Adipocyte (in vitro differentiated cells): ENCODE measurements at regions not wholly inside any gene's neighbourhood (a gene's known extent, or its start where the extent isn't known, plus 50 kb on each side); places are given as distances from the start of the nearest gene placed in this dataset.

Experiments used
- DNase-seq: peaks from one replicate; pipeline ENCODE4 v3.0.0-alpha.2; 2015; ENCODE audit warnings: low read depth
- H3K27me3 ChIP-seq: replicated peaks from 2 replicates; pipeline ENCODE4 v1.7.0; 2013; ENCODE audit warnings: mild to moderate bottlenecking, low read length, moderate library complexity; ENCODE audit not compliant: control insufficient read depth, insufficient read depth
- H3K36me3 ChIP-seq: 2 replicates; pipeline ENCODE4 v1.7.0; 2013; ENCODE audit warnings: low read length, mild to moderate bottlenecking, moderate library complexity; ENCODE audit not compliant: control insufficient read depth, insufficient read depth, severe bottlenecking
- H3K4me1 ChIP-seq: 2 replicates; pipeline ENCODE4 v1.7.0; 2013; ENCODE audit warnings: mild to moderate bottlenecking, low read length, moderate library complexity; ENCODE audit not compliant: control insufficient read depth, insufficient read depth
- H3K4me3 ChIP-seq: 2 replicates; pipeline ENCODE4 v1.7.0; 2013; ENCODE audit warnings: mild to moderate bottlenecking, low read length, moderate library complexity
- H3K9ac ChIP-seq: 2 replicates; pipeline ENCODE4 v1.7.0; 2013; ENCODE audit warnings: mild to moderate bottlenecking, low read length, moderate library complexity
- H3K9me3 ChIP-seq: 2 replicates; pipeline ENCODE4 v1.7.0; 2013; ENCODE audit warnings: mild to moderate bottlenecking, low read length, moderate library complexity; ENCODE audit not compliant: control insufficient read depth

GRCh38 chr20:58008866-58009265, 219.6 kb downstream of the ANKRD60 start:
- H3K9ac ChIP-seq, result no peak overlapping the region
- no peaks in the 10 kb centered on the region for H3K36me3 ChIP-seq
- H3K9me3 ChIP-seq, result no peaks in the 10 kb centered on the region

DNA sequence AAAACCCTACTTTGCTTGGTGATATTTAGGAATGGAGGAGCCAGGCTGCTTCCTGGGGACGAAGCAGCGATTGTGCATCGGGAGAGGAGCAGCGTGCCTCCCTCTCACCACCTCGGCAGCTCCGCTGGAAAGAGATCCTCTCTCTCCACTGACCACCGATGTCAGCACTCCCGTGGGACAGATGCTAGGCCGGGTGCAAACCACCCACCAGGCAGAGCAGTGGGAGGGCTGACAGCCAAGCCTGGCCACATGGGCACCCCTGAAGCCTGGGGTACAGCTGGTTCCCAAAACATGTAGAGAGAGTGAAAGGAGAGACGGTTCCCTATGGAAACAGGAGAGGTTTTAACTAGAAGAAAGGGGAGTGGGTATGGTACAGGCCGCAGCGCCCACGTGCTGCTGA, 220.0 kb downstream of the ANKRD60 start:
- no peak for DNase-seq
- H3K9me3 ChIP-seq, result no peaks in the 10 kb centered on the region
- H3K36me3 ChIP-seq, result no peaks in the 10 kb centered on the region

More at GRCh38 chr20:58008866-58009265, 219.6 kb downstream of the ANKRD60 start:
- Histone ChIP-seq H3K27me3 (peaks cover 84% of the 10 kb centered on the region), H3K4me3 (no peak overlapping the region), H3K4me1 (no peaks in the 10 kb centered on the region)
- no peak for DNase-seq

GRCh38 chr20:58007947-58008346, 220.5 kb downstream of the ANKRD60 start:
- Histone ChIP-seq H3K36me3 (no peaks in the 10 kb centered on the region), H3K9me3 (no peaks in the 10 kb centered on the region), H3K4me3 (no peak overlapping the region), H3K27me3 (peaks cover 77% of the 10 kb centered on the region), H3K9ac (no peak overlapping the region), H3K4me1 (no peaks in the 10 kb centered on the region)
- no peak for DNase-seq

More for the DNA sequence above, 220.0 kb downstream of the ANKRD60 start:
- H3K4me1 ChIP-seq, result no peaks in the 10 kb centered on the region
- H3K9ac ChIP-seq, result no peak overlapping the region
- peaks cover 82% of the 10 kb centered on the region for H3K27me3 ChIP-seq
- no peak overlapping the region for H3K4me3 ChIP-seq

- Histone ChIP-seq H3K27me3 (peaks cover 65% of the 10 kb centered on the region), H3K9ac (no peak overlapping the region)
- DNase-seq, result no peak
Measured at GRCh38 chr20:58006346-58007316, 221.8 kb downstream of the ANKRD60 start.

DNA sequence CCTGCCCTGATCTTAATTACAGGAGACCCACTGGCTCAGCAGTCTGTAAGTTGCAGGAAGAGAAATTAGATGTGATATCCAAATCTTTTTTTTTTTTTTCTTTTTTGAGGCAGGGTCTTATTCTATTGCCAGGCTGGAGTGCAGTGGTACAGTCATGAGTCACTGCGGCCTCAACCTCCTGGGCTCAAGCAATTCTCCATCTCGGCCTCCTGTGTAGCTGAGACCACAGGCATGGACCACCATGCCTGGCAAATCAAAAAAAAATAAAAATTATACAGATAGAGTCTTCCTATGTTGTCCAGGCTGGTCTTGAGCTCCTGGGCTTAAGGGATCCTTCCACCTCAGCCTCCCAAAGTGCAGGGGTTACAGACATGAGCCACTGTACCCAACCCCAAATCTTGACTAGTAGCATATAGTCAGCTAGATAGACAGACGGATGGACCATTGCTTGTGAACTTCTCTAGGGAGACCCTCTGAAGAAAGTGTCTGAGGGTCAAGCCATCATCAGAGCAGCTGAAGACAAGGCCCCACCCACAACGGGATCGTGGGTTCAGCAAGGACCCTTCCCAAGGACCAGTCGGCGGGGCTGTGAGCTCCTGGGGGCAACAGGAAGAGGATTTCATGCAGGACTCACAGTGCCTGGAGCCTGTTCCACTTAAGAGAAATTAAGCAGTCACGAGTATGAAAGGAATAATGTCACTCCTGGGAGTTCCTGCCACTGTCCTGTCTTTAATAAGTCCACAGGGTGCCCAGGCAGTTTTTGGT, 222.7 kb downstream of the ANKRD60 start:
- Histone ChIP-seq H3K9me3 (no peaks in the 10 kb centered on the region), H3K4me3 (no peak overlapping the region), H3K36me3 (no peaks in the 10 kb centered on the region), H3K27me3 (peaks cover 59% of the 10 kb centered on the region), H3K4me1 (no peaks in the 10 kb centered on the region), H3K9ac (no peak overlapping the region)
- DNase-seq, result no peak

More at GRCh38 chr20:58006346-58007316, 221.8 kb downstream of the ANKRD60 start:
- H3K36me3 ChIP-seq, result no peaks in the 10 kb centered on the region
- H3K4me1 ChIP-seq, result no peaks in the 10 kb centered on the region
- no peaks in the 10 kb centered on the region for H3K9me3 ChIP-seq
- no peak overlapping the region for H3K4me3 ChIP-seq

- no peaks in the 10 kb centered on the region for H3K9me3 ChIP-seq
Measured at GRCh38 chr20:58004900-58005299, 223.6 kb downstream of the ANKRD60 start.

DNA sequence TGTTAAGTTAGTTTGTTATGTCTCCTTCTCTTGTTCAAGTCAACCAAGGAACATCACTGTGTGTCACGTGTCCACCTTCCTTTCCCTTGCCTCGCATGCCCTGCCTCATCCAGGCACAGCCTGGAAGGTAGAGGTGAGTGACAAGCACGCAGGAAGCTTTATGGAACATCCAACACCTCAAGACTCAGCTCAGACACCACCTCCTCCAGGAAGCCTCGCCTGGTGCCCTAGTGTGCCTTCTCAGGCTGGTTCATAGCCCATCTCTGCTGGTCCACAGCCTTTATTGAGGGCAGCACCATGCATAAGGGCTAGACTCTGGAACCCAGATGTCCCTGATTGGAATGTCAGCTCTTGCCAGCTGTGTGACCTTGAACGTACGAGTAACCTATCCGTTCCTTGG, 224.3 kb downstream of the ANKRD60 start:
- peaks cover 45% of the 10 kb centered on the region for H3K27me3 ChIP-seq
- H3K9me3 ChIP-seq, result no peaks in the 10 kb centered on the region
- DNase-seq, result no peak
- H3K36me3 ChIP-seq, result no peaks in the 10 kb centered on the region
- H3K4me1 ChIP-seq, result no peaks in the 10 kb centered on the region
- no peak overlapping the region for H3K9ac ChIP-seq
- H3K4me3 ChIP-seq, result no peak overlapping the region

More at GRCh38 chr20:58004900-58005299, 223.6 kb downstream of the ANKRD60 start:
- H3K4me3 ChIP-seq, result no peak overlapping the region
- H3K9ac ChIP-seq, result no peak overlapping the region
- no peak for DNase-seq
- H3K36me3 ChIP-seq, result no peaks in the 10 kb centered on the region
- no peaks in the 10 kb centered on the region for H3K4me1 ChIP-seq
- peaks cover 50% of the 10 kb centered on the region for H3K27me3 ChIP-seq

GRCh38 chr20:58003525-58003924, 224.9 kb downstream of the ANKRD60 start:
- Histone ChIP-seq H3K4me3 (no peak overlapping the region), H3K27me3 (peaks cover 48% of the 10 kb centered on the region), H3K36me3 (no peaks in the 10 kb centered on the region), H3K9me3 (no peaks in the 10 kb centered on the region), H3K9ac (no peak overlapping the region), H3K4me1 (no peaks in the 10 kb centered on the region)
- DNase-seq, result no peak

- Histone ChIP-seq H3K9ac (no peak overlapping the region), H3K4me1 (no peaks in the 10 kb centered on the region), H3K27me3 (peaks cover 46% of the 10 kb centered on the region), H3K9me3 (no peaks in the 10 kb centered on the region), H3K36me3 (no peaks in the 10 kb centered on the region), H3K4me3 (no peak overlapping the region)
- no peak for DNase-seq
Measured at GRCh38 chr20:58002901-58003300, 225.6 kb downstream of the ANKRD60 start.

GRCh38 chr20:58001946-58002345, 226.5 kb downstream of the ANKRD60 start:
- Histone ChIP-seq H3K27me3 (peaks cover 37% of the 10 kb centered on the region), H3K4me3 (no peak overlapping the region), H3K9me3 (no peaks in the 10 kb centered on the region), H3K9ac (no peak overlapping the region), H3K36me3 (no peaks in the 10 kb centered on the region), H3K4me1 (no peaks in the 10 kb centered on the region)
- DNase-seq, result no peak

GRCh38 chr20:58001381-58001780, 227.1 kb downstream of the ANKRD60 start:
- H3K4me3 ChIP-seq, result no peak overlapping the region

More at GRCh38 chr20:58001381-58001780, 227.1 kb downstream of the ANKRD60 start:
- DNase-seq, result no peak
- Histone ChIP-seq H3K36me3 (no peaks in the 10 kb centered on the region), H3K9me3 (no peaks in the 10 kb centered on the region), H3K4me1 (no peaks in the 10 kb centered on the region), H3K27me3 (peaks cover 31% of the 10 kb centered on the region), H3K9ac (no peak overlapping the region)
